DMS 273 (cell line): ENCODE measurements at regions not wholly inside any gene's neighbourhood (a gene's known extent, or its start where the extent isn't known, plus 50 kb on each side); places are given as distances from the start of the nearest gene placed in this dataset.
A peak's percentile ranks its signal among the peaks of the same experiment; 100 is the strongest.

Experiments
- DNase-seq: peaks from one replicate; lab custom pipeline; 2025; ENCODE audit not compliant: unreplicated experiment; lab: John Stamatoyannopoulos, UW

- no peak for DNase-seq
Measured at GRCh38 chr14:81946375-81946774, 412.7 kb upstream of the SEL1L start.

GRCh38 chr14:81946834-81947798, 413.5 kb upstream of the SEL1L start:
- no peak for DNase-seq

- no peak for DNase-seq
Measured at GRCh38 chr14:81952917-81953316, 419.3 kb upstream of the SEL1L start.

- no peak for DNase-seq
Measured at GRCh38 chr14:81953419-81953818, 419.8 kb upstream of the SEL1L start.

GRCh38 chr14:81955123-81955522, 421.5 kb upstream of the SEL1L start:
- no peak for DNase-seq

GRCh38 chr14:81960781-81961180, 427.1 kb upstream of the SEL1L start:
- no peak for DNase-seq

- peak; percentile 18 for DNase-seq
Measured at GRCh38 chr14:81963846-81964245, 430.2 kb upstream of the SEL1L start.

- no peak for DNase-seq
Measured at GRCh38 chr14:81970307-81970706, 436.7 kb upstream of the SEL1L start.

GRCh38 chr14:81971911-81972310, 438.3 kb upstream of the SEL1L start:
- DNase-seq: no peak

GRCh38 chr14:81972601-81973000, 438.9 kb upstream of the SEL1L start:
- DNase-seq: no peak

GRCh38 chr14:81974543-81974942, 440.9 kb upstream of the SEL1L start:
- DNase-seq: no peak

GRCh38 chr14:81980601-81981306, 447.1 kb upstream of the SEL1L start:
- DNase-seq: no peak

GRCh38 chr14:81981307-81981675, 447.6 kb upstream of the SEL1L start:
- DNase-seq: no peak

- no peak for DNase-seq
Measured at GRCh38 chr14:81982046-81982445, 448.4 kb upstream of the SEL1L start.

GRCh38 chr14:81986005-81986404, 452.4 kb upstream of the SEL1L start:
- DNase-seq: no peak

GRCh38 chr14:81989211-81989610, 455.6 kb upstream of the SEL1L start:
- DNase-seq: no peak

GRCh38 chr14:81990312-81990761, 456.7 kb upstream of the SEL1L start:
- DNase-seq: peak; percentile 75

GRCh38 chr14:81991998-81992397, 458.3 kb upstream of the SEL1L start:
- peak; percentile 32 for DNase-seq

- no peak for DNase-seq
Measured at GRCh38 chr14:81993432-81993831, 459.8 kb upstream of the SEL1L start.

- no peak for DNase-seq
Measured at GRCh38 chr14:82003426-82003825, 469.8 kb upstream of the SEL1L start.

- DNase-seq: peak; percentile 29
Measured at GRCh38 chr14:82009076-82009475, 475.4 kb upstream of the SEL1L start.

GRCh38 chr14:82009993-82010392, 476.3 kb upstream of the SEL1L start:
- DNase-seq: no peak
